ENCODE measurements at regions not wholly inside any gene's neighbourhood (a gene's known extent, or its start where the extent isn't known, plus 50 kb on each side); places are given as distances from the start of the nearest gene placed in this dataset.
"Not testable (repeated sequence)": the region's sequence is repeated elsewhere in the genome, so short reads cannot be mapped to it uniquely, and the experiment has no call there.

DNA sequence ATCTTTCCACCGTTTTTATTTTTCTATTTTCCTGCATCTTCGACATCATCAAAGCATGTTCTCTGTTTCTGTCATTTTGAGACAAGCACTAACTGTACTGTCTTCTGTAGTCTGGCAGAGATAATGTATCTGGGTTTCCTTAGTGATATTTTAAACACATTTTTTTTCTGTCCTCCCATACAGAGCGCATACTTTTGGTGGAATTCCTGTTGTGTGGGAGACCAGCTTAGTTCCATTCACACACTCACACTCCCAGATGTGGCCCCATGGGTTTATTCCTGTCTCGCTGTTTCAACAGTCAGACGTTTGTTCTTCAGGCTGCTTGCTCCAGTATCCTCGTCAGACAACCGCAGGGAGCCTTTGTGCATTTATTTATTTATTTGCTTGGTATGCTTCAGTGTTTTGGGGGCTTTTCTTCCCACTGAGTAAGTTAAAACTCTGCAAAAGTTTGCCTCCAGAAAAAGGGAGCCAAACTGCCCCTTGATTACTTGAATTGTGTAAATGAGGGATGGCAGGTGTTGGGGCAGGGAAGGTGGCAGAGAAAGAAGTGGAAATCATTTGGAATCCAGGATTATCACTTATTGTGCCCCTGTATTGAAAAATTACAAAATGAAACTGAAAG lies 456.8 kb upstream of the KLF6 start:
- Histone ChIP-seq H3K4me3 (no peak overlapping the region), H3K4me1 (peaks cover 17 to 18% of the 10 kb centered on the region in 2 donors), H3K27ac (peak overlapping the region; percentile 69 to 71), H3K36me3 (no peaks in the 10 kb centered on the region), H3K27me3 (no peaks in the 10 kb centered on the region), H3K9me3 (no peaks in the 10 kb centered on the region)
- TF ChIP-seq, protein P1, sequence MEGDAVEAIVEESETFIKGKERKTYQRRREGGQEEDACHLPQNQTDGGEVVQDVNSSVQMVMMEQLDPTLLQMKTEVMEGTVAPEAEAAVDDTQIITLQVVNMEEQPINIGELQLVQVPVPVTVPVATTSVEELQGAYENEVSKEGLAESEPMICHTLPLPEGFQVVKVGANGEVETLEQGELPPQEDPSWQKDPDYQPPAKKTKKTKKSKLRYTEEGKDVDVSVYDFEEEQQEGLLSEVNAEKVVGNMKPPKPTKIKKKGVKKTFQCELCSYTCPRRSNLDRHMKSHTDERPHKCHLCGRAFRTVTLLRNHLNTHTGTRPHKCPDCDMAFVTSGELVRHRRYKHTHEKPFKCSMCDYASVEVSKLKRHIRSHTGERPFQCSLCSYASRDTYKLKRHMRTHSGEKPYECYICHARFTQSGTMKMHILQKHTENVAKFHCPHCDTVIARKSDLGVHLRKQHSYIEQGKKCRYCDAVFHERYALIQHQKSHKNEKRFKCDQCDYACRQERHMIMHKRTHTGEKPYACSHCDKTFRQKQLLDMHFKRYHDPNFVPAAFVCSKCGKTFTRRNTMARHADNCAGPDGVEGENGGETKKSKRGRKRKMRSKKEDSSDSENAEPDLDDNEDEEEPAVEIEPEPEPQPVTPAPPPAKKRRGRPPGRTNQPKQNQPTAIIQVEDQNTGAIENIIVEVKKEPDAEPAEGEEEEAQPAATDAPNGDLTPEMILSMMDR (IDR thresholded peaks at IDR 0.05): no peak
- intact Hi-C loops (cut with DNase I): no loop called here
- DNase-seq (peak in 2 of 4 donors; percentile 71 to 83), ATAC-seq (peak; percentile 78)

GRCh38 chr10:4240608-4241197 lies 455.7 kb upstream of the KLF6 start:
- no peaks in the 10 kb centered on the region for H3K27me3 ChIP-seq
- no peak overlapping the region for H3K4me3 ChIP-seq
- H3K27ac ChIP-seq: peak overlapping the region; percentile 69 to 71
- no peaks in the 10 kb centered on the region for H3K36me3 ChIP-seq
- H3K9me3 ChIP-seq: no peaks in the 10 kb centered on the region
- DNase-seq: no peak
- ATAC-seq: no peak
- peaks cover 17 to 18% of the 10 kb centered on the region in 2 donors for H3K4me1 ChIP-seq
- TF ChIP-seq, protein P1 (IDR thresholded peaks at IDR 0.05): no peak
- intact Hi-C loops (cut with DNase I): no loop called here

DNA sequence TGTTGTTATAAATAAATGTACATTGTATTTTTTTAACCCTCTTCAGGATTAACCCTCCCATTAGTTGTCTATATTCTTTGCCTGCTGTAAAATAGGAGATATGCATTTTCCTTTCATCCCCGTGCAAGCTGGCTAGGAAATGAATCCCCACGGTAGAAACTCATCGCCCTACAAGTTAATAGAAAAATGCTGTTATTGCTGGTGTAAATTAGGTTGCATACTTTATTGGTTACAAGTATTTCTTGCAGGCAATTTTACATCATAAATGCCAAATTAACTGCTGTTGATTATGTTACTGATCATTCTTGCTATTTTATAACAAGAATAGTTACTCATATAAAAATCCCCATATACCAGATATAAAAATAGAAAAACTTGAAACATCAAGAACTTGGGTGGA lies 454.2 kb upstream of the KLF6 start:
- H3K27me3 ChIP-seq: no peaks in the 10 kb centered on the region
- H3K4me3 ChIP-seq: no peak overlapping the region
- no peak for DNase-seq
- H3K27ac ChIP-seq: no peak overlapping the region
- intact Hi-C loops (cut with DNase I): no loop called here
- no peak for ATAC-seq
- TF ChIP-seq, protein P1 (IDR thresholded peaks at IDR 0.05): no peak
- no peaks in the 10 kb centered on the region for H3K9me3 ChIP-seq
- H3K36me3 ChIP-seq: no peaks in the 10 kb centered on the region
- H3K4me1 ChIP-seq: peaks cover 15 to 16% of the 10 kb centered on the region in 2 donors

- intact Hi-C loops (cut with DNase I); H3K4me1 ChIP-seq; H3K27ac ChIP-seq; DNase-seq; H3K36me3 ChIP-seq; H3K9me3 ChIP-seq; H3K27me3 ChIP-seq; H3K4me3 ChIP-seq; ATAC-seq: not testable (repeated sequence)
Observed at GRCh38 chr10:4236905-4237304, 451.9 kb upstream of the KLF6 start.

DNA sequence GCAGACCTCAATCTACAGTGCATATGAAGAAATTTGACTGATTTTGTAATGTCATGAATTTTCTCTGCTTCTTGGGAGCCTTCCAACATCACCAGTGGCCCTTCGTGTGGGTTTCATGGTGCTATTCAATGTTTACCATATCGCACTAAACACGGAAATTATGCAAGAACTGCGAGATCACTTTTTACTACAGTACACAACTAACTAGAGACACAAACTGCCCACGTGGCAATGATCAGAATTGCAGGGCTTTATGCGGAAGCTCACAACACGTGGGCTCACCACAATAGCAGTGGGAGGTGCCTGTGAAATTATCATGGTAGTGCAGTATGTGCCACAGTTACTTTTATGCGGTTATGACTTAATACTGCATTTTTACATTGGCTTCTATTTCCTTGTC lies 449.7 kb upstream of the KLF6 start:
- peak in 1 of 4 donors; percentile 24 for DNase-seq
- Histone ChIP-seq H3K4me1 (no peaks in the 10 kb centered on the region), H3K36me3 (no peaks in the 10 kb centered on the region), H3K27ac (no peak overlapping the region), H3K4me3 (no peak overlapping the region), H3K9me3 (peaks cover 0 to 5% of the 10 kb centered on the region in 2 donors), H3K27me3 (no peaks in the 10 kb centered on the region)
- no peak for ATAC-seq
- TF ChIP-seq, protein P1 (IDR thresholded peaks at IDR 0.05): no peak
- intact Hi-C loops (cut with DNase I): no loop called here

Data from left lung (tissue), 4 donors.